ENCODE measurements at regions not wholly inside any gene's neighbourhood (a gene's known extent, or its start where the extent isn't known, plus 50 kb on each side); places are given as distances from the start of the nearest gene placed in this dataset.

DNA sequence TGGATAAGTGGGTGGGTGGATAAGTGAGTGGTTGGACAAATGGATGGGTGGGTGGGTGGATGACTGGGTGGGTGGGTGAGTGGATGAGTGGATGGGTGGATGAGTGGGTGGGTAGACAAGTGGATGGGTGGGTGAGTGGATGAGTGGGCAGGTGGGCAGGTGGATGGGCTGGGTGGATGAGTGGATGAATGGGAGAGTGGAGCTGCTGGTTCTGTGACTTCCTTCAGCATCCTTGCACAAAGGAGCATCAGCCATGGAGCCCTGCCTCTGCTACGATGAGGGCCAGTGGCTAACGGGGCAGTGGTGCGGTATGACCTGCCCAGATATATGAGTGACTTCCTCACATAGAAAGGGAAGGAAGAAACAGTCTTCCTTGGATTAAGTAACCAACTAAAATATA is 398.7 kb upstream of the IRX4 start:
- no peak for DNase-seq

GRCh38 chr5:2280318-2280717 is 397.6 kb upstream of the IRX4 start:
- no peak for DNase-seq

GRCh38 chr5:2278825-2279456 is 396.2 kb upstream of the IRX4 start:
- DNase-seq = no peak

GRCh38 chr5:2277886-2278285 is 395.2 kb upstream of the IRX4 start:
- DNase-seq = no peak

DNA sequence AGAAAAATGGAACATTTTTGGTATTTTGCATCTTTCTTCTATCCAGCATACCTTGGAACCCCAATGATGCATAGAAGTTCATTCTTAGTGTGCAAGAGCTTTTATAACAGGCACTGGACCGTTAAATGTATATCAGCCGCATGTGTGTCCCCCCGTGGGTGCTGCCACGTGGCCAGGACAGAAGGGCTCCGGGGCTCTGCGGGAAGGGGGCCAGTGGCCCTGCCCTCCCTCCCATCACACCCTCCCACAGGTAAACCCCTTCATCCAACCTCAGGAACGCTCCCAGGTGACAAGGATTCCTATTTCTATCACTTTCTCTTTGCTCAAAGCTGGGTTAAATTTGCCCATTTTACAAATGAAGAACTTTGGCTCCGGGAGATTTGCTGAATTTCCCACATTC is 393.4 kb upstream of the IRX4 start:
- no peak for DNase-seq

DNA sequence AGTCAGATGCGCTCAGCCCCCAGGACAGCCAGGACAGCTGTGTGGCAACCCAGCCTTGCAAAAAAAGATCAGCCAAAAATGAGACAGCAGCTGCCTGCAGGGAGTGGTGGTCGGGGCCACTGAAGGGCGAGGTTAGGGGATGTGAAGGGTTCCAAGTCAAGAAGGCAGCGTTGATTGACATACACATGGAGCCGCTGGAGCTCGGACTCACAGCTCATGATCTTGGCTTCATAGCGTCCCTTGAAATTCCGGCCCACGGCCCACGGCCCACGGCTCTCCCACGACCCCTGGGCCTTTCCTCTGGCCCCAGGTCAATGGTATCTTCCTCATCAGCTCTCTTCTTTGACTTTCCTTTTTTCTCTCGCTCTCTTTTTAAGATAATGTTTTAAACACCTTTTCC is 390.0 kb upstream of the IRX4 start:
- no peak for DNase-seq

GRCh38 chr5:2272039-2272438 is 389.3 kb upstream of the IRX4 start:
- no peak for DNase-seq

DNA sequence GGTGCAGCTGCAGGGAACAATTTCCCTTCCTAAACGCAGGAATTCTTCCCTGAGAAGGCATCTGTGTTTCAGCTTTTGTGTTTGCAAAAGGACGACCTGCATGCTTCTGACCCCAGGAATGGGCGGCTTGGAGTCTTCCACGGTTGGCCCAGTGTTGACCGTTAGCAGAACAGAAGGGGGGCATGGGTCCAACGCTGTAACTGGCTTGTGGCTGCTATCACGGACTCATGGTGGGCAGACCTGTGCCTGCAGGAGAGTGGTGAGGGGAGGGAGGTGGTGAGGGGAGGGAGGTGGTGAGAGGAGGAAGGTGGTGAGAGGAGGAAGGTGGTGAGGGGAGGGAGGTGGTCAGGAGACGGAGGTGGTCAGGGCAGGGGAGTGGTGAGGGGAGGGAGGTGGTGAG is 388.6 kb upstream of the IRX4 start:
- DNase-seq = no peak

- DNase-seq = no peak
These were observed 387.7 kb upstream of the IRX4 start for GRCh38 chr5:2270467-2270866.

DNA sequence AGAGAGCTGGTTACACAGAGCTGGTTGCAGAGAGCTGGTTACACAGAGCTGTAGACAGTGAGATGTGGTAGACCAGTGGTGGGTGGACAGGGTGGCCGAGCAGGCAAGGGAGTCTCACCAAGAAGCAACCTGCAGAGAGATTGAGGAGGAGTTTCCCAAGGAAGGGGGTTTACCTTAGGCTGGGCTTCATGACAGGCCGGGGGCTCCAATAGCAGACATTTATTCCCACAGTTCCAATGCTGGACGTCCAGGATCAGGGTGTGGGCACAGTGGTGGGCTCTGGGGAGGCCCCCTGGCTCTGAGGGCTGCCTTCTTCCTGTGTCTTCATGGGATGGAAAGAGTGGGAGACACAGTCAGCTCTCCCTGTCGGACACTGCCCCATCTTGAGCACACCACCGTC is 386.9 kb upstream of the IRX4 start:
- no peak for DNase-seq

- DNase-seq = no peak
These were observed 385.3 kb upstream of the IRX4 start for GRCh38 chr5:2267991-2268390.

GRCh38 chr5:2266641-2267240 is 384.0 kb upstream of the IRX4 start:
- no peak for DNase-seq

DNA sequence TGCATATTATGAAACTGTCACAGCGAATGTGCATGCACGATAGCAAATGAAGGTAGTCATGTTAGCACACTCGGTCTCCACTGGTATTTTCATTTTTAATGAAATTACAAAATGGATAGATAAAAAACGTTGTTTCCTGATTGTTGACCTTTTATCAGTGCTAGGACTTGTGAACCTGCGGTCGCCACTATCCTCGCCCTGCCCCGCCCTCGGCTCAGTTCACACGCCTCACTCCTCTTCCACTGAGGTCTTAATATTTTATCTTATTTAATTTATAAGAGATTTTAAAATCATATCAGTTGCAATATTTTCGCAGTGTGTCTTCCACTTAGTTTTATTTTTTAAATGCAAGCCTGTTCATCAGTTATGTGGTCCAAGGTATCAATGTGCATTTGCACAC is 382.6 kb upstream of the IRX4 start:
- no peak for DNase-seq

DNA sequence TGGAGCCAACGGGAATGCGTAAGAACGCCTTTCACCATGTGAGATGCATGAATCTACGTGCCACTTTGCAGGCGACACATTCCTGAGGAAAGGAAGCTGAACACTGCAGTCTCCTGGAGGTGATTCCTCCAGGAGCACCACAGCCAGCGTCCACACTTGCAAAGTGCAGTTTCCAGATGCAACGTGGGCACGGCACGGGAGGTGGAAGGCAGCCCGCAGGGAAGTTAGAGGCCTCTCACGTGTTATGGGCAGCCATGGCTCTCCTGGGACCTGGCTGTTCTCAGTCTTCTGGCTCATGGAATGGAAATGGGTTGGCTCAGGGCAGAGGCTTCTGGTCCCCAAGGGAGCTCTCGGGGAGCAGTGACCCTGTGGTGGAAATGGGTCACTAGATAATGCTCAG is 381.0 kb upstream of the IRX4 start:
- no peak for DNase-seq

GRCh38 chr5:2262620-2263019 is 379.9 kb upstream of the IRX4 start:
- DNase-seq = no peak

DNA sequence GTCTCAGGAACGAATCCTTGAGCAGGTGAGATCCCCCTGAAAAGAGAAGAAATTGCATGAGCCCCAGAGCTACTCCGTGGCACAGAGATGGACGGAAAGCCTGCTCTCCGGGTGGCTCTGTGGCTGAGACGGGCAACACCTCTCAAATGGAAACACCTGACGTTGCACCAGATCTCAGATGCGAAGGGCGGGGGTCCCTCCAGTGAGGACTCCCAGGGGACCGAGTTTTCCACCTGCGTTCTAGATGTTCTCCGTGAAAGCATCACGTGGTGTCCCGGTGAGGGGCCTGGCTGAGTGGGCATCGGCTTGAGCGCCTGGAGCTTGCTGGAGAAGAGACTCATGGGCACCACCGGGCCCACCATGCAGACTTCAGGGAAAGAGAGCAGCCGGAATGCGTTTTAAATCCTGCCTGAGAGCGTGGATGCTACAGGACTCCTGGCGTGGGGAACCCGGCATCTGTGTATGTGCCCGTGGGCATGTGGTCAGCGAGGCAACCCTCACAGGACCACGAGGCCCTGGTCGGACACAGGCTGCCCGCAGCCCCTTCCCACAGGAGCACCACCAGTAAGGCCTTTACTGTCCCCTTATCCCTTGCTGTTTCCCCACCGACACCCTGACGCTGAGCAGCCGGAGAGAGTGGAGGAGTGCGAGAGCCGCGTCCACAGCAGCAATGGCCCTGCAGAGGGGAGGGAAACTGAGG is 378.4 kb upstream of the IRX4 start:
- no peak for DNase-seq

DNA sequence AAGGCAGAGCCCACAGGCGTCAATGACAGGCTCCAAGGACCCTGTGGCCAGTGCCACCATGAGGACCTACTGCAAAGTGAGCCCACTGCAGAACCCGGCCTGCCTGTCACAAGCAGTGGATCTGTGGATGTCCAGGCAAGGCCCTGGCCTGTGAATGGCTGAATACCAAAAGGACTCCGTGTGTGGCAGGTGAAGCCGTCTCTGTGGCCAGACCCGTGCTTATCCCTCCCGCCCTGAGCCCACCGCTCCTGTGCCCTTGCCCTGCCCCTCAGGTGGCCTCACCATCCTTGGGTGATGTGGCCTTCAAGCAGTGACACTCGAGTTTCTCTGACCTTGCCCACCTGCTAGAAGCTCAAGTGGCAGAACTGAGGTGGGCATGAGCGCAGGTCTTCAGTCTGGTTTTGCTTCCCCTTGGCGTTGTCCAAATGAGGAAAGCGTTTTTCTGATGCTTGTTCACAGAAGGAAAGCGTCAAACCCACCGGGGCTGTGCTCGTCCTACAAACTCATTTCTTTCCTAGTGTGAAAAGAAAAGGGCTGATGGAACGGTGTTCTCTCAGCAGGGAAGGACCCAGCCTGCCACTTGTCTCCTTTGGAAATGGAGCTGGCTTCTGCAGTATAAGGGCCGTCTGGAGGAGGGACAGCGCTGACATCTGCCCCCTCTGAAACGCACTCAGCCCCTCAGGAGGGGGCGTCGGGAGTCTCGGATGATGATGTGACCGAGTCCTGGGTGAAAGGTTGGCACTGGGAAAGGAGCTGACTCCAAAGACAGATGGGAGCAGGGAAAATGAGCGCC is 377.7 kb upstream of the IRX4 start:
- DNase-seq = no peak

DNA sequence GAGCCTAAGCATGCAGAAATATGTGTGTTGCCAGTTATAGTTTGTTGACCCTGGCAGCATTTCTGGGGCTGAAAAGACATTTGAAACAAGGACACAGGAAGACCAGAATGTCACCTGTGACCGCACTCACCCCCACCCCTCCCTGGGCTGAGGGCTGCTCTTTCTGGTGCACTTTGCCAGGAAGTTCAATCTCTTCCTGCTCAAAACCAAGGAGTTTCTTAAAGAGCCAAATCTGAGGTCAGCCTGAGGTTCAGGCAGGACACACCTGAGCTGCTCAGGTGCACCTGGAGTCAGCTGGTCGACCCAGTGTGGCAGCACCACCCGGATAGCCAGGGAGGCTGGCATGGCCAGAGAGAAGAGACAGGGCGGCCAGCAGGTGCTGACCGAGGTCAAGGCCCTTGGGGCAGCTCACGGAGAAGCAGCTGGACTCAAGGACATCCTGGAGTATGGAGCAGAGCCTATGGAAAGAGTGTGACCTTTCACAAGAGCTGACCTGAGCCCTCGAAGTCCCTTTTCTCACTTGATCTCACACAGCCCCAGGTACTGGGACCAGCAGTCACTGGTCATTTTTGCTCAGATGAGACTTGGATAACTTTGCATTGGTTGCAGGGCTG is 376.9 kb upstream of the IRX4 start:
- DNase-seq = no peak

GRCh38 chr5:2258861-2259260 is 376.1 kb upstream of the IRX4 start:
- no peak for DNase-seq

GRCh38 chr5:2257326-2258244 is 374.9 kb upstream of the IRX4 start:
- no peak for DNase-seq

DNA sequence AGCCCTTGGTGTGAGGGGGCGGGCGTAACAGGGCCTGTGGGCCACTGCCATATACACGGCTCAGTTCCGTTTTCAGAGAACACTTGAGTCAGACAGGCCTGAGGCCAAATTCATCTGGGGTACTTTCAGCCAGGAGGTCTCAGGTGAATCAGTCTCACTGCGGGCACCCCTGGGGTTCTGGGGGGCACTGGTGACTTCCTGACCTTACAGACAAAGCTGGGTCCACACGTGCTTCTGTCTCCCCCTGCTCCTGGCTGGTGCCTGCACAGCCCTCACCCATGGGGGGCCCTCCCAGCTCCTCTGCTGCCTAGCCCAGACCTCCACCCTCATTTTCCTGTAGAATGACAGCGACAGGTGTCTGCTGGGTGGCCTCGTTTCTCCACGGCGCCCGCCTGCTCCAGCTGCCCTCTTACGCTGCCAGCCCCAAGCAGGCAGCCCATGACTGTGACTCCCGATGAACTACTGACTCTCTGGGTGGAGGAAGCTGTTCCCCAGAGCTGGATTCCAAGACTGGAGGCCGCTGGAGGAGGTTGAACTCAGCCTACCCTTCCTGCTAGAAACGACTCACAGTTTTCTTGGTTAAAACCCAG is 374.1 kb upstream of the IRX4 start:
- no peak for DNase-seq

All from NCI-H2081 (cell line).